OCI-LY7 (cell line): ENCODE measurements at regions not wholly inside any gene's neighbourhood (a gene's known extent, or its start where the extent isn't known, plus 50 kb on each side); places are given as distances from the start of the nearest gene placed in this dataset.

Experiments
- EZH2phosphoT487 ChIP-seq: fragments of 200-600 bp; sonication (generic); IDR thresholded peaks from 2 replicates; pipeline ENCODE4 v1.6.1; 2018; ENCODE audit warnings: low read depth, borderline replicate concordance, mild to moderate bottlenecking, mixed run types, antibody characterized with exemption, low read length, moderate library complexity, mixed read lengths
- TF ChIP-seq, protein P1 (sequence below): fragments of 200-600 bp; sonication (generic); conservative IDR thresholded peaks from 2 replicates; pipeline ENCODE4 v1.5.1; 2014; ENCODE audit warnings: mild to moderate bottlenecking, antibody characterized with exemption, low read length, moderate library complexity, mixed read lengths

DNA sequence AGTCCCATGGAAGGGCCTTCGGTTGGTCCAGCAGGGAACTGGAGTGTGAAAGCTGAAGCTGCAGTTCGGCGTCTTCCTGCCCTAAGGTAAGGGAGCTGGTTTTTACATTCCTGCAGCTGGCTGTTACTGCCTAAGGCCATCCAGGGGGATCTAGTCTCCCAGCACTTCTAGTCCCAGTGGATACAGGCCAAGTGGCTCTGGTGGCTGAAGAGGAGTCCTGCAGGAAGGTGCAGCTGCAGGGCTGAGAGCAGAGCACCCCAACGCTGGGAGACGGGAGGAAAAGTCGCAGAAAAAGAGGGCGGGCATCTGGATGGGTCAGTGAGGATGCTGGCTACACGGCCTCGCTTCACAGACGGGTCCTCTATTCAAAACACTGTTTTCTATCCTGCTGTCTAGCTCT lies 225.0 kb upstream of the HS6ST1 start:
- TF ChIP-seq, protein P1, sequence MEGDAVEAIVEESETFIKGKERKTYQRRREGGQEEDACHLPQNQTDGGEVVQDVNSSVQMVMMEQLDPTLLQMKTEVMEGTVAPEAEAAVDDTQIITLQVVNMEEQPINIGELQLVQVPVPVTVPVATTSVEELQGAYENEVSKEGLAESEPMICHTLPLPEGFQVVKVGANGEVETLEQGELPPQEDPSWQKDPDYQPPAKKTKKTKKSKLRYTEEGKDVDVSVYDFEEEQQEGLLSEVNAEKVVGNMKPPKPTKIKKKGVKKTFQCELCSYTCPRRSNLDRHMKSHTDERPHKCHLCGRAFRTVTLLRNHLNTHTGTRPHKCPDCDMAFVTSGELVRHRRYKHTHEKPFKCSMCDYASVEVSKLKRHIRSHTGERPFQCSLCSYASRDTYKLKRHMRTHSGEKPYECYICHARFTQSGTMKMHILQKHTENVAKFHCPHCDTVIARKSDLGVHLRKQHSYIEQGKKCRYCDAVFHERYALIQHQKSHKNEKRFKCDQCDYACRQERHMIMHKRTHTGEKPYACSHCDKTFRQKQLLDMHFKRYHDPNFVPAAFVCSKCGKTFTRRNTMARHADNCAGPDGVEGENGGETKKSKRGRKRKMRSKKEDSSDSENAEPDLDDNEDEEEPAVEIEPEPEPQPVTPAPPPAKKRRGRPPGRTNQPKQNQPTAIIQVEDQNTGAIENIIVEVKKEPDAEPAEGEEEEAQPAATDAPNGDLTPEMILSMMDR: no peak
- TF ChIP-seq EZH2phosphoT487: no peak
